Medulla oblongata (tissue), 1 donor: ENCODE measurements at regions not wholly inside any gene's neighbourhood (a gene's known extent, or its start where the extent isn't known, plus 50 kb on each side); places are given as distances from the start of the nearest gene placed in this dataset.

Experiments used
- DNase-seq: peaks from one replicate; pipeline ENCODE4 v3.0.0-alpha.2; 2015; ENCODE audit errors: extremely low spot score

- DNase-seq = no peak
Measured at GRCh38 chrY:19148783-19149182, 375.2 kb upstream of the HSFY2 start.

DNA sequence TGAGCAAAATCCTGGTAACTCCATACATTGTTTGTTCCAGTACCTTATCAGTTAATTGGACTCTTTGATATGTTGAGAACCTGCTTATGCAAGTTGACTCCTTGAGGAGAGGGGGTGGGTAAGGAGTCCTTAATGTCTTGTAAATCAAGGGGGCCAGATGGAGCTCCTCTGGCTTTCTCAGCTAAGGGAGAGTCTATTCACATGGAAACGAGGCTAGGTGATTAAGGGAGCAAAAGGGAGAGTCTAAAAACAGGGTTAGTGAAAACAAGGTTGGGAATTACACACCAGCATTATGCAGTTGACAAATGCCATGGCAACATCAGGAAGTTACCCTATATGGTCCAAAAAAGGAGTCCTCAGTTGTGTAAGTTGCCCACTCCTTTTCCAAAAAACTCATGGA lies 372.8 kb upstream of the HSFY2 start:
- DNase-seq = no peak

DNA sequence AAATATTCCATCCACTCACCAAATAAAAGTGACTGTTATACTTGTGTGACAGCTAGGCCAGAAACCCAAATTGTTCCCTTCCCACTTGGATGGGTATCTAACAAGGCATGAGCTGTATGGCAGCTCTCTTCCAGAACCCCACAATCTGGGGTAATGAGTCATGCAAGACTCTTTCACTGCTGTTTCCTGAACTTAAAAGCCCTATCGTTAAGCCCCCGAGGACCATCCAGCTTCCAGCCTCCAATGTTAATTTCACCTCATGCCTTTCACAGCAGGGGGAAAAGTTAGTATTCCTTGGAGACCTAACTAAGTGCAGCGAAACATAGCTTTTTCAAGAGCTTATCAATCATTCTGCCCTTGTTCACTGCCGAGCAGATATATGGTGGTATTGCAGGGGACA lies 368.6 kb upstream of the HSFY2 start:
- no peak for DNase-seq

GRCh38 chrY:19140285-19140920 lies 366.9 kb upstream of the HSFY2 start:
- no peak for DNase-seq

- DNase-seq = no peak
Measured at GRCh38 chrY:19134426-19134825, 360.9 kb upstream of the HSFY2 start.

- no peak for DNase-seq
Measured at GRCh38 chrY:19130569-19131358, 357.2 kb upstream of the HSFY2 start.

DNA sequence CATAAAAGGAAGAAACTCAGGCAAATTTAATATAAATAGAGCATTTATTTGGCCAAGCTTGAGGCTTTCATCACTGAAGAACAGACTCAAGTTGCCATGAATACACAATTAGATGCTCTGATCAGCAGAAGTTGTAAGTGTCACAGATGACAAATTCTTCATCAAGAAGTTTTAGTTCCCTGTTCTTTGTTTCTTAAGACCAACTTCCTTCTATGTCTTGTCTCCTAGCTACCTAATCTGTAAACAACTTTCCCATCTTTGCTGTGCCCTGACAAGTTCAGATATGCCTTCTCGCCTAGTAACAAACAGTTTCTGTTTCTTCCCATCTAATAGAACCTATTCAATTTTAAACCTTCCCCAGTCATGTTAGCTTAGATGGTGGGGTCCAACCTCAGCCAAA lies 353.4 kb upstream of the HSFY2 start:
- DNase-seq = no peak

GRCh38 chrY:19124609-19125008 lies 351.1 kb upstream of the HSFY2 start:
- no peak for DNase-seq

DNA sequence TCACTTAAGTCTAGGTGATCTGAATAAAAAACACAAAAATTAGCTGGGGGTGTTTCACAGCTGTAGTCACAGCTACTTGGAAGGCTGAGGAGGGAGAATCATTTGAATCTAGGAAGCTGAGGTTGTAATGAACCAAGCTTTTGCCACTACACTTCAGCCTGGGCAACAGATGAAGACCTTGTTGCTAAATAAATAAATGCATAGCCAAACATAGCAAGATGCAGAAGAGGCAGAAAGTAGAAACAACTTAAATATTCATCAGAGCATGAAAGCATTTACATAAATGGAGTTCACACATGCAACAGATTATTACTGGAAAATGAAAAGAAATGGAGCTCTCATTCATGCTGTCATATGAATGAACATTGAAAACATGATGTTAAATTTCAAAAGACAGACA lies 348.9 kb upstream of the HSFY2 start:
- no peak for DNase-seq

DNA sequence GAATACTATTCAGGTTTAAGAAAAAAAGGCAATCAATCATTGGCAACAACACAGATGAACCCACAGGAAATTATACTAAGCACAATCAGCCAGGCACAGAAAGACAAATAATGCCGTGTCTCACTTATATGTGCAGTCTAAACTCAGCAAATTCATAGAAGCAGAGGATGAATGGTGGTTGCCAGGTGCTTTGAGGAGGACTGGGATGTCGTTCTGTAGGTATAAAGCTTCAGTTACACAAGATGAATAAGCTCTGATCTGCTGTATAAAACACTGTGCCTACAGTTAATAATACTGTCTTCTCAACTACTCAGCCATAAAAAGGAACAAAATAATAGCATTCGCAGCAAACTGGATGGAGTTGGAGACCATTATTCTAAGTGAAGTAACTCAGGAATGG lies 324.8 kb upstream of the HSFY2 start:
- DNase-seq = no peak

DNA sequence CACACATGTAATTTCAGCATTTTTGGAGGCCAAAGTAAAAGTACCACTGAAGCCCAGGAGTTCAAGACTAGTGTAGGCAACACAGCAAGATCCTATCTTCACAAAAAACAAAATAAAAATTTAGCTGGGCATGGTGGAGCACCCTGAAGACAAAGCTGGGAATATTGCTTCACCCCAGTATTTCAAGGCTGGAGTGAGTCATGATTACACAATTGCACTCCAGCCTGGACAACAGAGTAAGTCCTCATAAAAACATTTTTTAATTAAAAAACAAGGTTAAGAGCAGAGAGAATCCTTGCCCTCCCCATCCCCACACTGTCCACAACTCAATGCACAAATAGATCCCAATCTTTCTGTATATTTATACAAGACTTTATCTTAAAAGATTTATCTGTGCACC lies 321.9 kb upstream of the HSFY2 start:
- DNase-seq = no peak

DNA sequence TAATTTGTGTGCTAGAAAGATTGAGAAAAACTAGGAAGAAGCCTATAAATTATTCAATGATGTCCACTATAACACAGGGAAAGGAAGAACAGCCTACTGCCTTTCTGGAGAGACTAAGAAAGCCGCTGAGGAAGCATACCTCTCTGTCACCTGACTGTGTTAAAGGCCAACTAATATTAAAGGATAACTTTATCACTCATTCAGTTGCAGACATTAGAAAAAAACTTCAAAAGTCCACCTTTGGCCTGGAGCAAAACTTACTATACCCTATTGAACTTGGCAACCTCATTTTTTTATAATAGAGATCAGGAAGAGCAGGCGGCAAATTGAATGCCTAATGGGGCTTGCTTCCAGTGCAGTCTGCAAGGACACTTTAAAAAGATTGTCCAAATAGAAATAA lies 309.5 kb upstream of the HSFY2 start:
- DNase-seq = no peak

- peak; percentile 16 for DNase-seq
Measured at GRCh38 chrY:19077698-19078113, 304.2 kb upstream of the HSFY2 start.

DNA sequence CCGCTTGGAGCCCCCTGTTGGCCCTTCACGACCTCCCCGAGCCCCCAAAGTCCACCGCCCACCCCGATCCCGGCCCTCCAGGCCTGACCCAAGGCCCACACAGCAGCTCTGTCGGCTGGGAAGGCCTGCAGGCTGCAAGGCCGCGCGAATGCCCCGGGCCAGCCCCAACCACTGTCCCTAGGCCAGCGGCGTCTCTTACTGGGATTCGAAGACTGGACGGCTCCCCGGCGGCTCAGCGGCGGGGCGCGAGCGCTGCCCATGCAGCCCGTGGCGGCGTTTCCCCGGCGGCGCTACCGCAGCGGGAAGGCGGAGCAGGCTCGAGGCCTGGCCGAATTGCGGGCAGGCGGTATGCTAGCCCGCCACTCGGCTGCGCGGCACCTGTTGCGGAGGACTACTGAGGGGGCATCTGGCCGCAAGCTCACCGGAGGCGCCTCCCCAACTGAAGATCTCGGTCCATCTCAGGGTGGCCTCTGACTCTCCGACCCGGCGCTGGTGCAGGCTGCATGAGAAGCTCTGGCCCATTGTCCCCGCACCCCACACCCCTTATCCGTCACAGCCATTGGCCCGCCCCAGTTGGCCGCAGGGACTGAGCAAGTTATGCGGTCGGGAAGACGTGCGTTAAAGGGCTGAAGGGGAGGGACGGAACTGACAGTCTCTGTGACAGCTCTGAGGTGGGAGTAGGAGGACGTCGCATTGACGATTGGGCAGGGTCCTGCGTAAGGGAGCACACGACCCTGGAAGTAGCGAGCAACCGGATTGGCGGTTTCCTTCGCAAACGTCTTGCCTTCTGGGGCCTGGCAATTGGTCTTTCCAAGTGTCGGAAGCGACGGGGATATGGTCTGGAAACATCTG lies 303.5 kb upstream of the HSFY2 start:
- peak; percentile 67 for DNase-seq

DNA sequence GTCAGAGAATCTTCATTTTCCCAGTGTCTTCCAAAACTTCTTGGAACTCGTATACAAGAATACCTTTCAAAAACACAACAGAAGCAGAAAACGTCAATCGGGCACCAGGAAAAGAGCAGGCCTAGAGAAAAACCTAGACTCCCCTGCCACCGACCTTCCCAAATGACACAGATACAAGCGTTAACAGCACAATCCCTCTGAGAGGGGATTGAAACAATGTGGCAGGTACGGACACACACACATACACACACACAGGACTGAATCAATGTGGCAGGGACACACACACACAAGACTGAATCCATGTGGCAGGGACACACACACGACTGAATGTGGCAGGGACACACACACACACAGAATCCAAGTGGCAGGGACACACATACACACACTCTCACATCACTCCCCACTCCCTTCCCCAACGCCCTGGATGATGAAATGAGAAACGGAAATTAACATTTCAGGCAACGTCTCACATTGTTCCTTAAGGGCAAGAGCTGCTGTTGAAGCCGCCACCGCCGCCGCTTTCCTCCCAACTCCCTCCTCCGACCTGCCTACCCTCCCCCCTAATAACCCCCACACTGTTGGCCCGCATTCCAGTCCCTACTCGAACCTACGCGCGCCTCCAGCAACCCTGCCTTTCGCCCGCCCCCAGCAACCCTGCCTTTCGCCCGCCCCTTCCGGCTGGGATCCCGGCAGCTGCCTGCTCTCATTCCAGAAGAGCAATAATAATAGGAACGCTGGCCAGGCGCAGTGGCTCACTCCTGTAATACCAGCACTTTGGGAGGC lies 302.1 kb upstream of the HSFY2 start:
- peak; percentile 62 for DNase-seq

GRCh38 chrY:19067435-19067834 lies 293.9 kb upstream of the HSFY2 start:
- DNase-seq = peak; percentile 21

- DNase-seq = no peak
Measured at GRCh38 chrY:19066447-19067190, 293.1 kb upstream of the HSFY2 start.

- DNase-seq = no peak
Measured at GRCh38 chrY:19065119-19065518, 291.6 kb upstream of the HSFY2 start.

- no peak for DNase-seq
Measured at GRCh38 chrY:19059733-19060132, 286.2 kb upstream of the HSFY2 start.

DNA sequence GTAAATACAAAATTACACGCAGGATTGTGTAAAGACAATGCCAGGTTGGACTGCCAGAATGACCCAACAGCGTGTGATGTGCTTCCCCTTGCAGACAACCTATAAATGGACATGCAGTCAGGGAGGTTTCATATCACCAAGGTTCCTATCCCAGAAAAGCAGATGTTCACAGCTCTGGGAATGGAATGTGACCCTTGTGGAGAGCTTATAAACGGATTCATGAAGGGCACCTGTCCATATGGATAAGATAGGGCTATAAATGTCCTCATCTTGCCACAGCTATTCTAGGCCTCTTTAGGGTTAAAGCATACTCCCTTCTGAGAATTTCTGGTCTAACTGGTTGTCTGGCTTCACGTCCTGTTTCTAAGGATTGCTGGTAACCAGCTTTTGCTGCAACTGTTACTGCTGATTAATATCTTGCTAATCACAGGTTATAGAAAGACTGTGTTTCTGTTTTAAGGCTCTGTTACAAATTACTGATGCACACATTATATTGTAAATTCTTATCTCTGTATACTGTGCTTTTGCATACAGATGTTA lies 285.4 kb upstream of the HSFY2 start:
- no peak for DNase-seq

GRCh38 chrY:19056138-19056469 lies 282.6 kb upstream of the HSFY2 start:
- no peak for DNase-seq
